K562 (cell line): ENCODE measurements at regions not wholly inside any gene's neighbourhood (a gene's known extent, or its start where the extent isn't known, plus 50 kb on each side); places are given as distances from the start of the nearest gene placed in this dataset.

Source experiments
- AFF1 ChIP-seq, 2 experiments: fragments of 450-650 bp; IDR thresholded peaks; 2 replicates each; pipeline ENCODE4 v1.6.1; 2018; ENCODE audit warnings: mild to moderate bottlenecking in 2 of 2, low read depth in 1 of 2; ENCODE audit not compliant: partially characterized antibody in 2 of 2
- CBX2 ChIP-seq: fragments of 200-600 bp; sonication (generic); IDR thresholded peaks from one replicate; pipeline ENCODE4 v1.6.1; 2012; ENCODE audit warnings: mild to moderate bottlenecking, low read length, inconsistent platforms; ENCODE audit not compliant: insufficient read depth, poor library complexity, severe bottlenecking
- CEBPG ChIP-seq, 3 experiments: fragments of 200-800 bp in 1 of 3; sonication (Bioruptor generic) in 1 of 3; sonication (generic) in 1 of 3; formaldehyde crosslinking in 1 of 3; IDR thresholded peaks in 2 of 3; conservative IDR thresholded peaks in 1 of 3; 2 replicates each; pipeline versions ENCODE4 v1.6.1 to v1.8.0; 2016 to 2022; ENCODE audit warnings: missing compliant biosample characterization in 2 of 3, missing genetic modification characterization in 2 of 3, mild to moderate bottlenecking in 1 of 3, missing genetic modification reagents in 1 of 3
- DNMT1 ChIP-seq: fragments of 450-650 bp; IDR thresholded peaks from 2 replicates; pipeline ENCODE4 v1.6.1; 2016; ENCODE audit warnings: antibody characterized with exemption, mild to moderate bottlenecking
- MTA1 ChIP-seq: fragments of 450-650 bp; IDR thresholded peaks from 2 replicates; pipeline ENCODE4 v1.6.1; 2017; ENCODE audit warnings: borderline replicate concordance
- NFYB ChIP-seq: IDR thresholded peaks from 2 replicates; pipeline ENCODE4 v1.6.1; 2011; ENCODE audit warnings: mild to moderate bottlenecking, moderate library complexity; ENCODE audit not compliant: insufficient read length; ENCODE audit errors: extremely low read depth
- POLR2A ChIP-seq: fragments of 450-650 bp; conservative IDR thresholded peaks from 2 replicates; pipeline ENCODE4 v1.6.1; 2016
- RAD51 ChIP-seq: fragments of 450-650 bp; IDR thresholded peaks from 2 replicates; pipeline ENCODE4 v1.7.1; 2016; ENCODE audit warnings: low read depth, mild to moderate bottlenecking, borderline replicate concordance
- TFE3 ChIP-seq: fragments of 450-650 bp; formaldehyde crosslinking; IDR thresholded peaks from 2 replicates; pipeline ENCODE4 v1.4.0; 2020; ENCODE audit warnings: mild to moderate bottlenecking, mixed read lengths
- ZC3H11A ChIP-seq: IDR thresholded peaks from 2 replicates; pipeline ENCODE4 v1.6.1; 2012; ENCODE audit warnings: low read depth, low read length, improper control_type of control experiment
- ZFPM2 ChIP-seq: fragments of 250-450 bp; sonication (Bioruptor Pico); IDR thresholded peaks from 2 replicates; pipeline ENCODE4 v1.5.1; 2022; ENCODE audit warnings: mild to moderate bottlenecking
- ZNF583 ChIP-seq: fragments of 250-450 bp; sonication (Bioruptor Pico); IDR thresholded peaks from 2 replicates; pipeline ENCODE4 v1.4.0; 2020
- TF ChIP-seq, protein P1 (sequence below): fragments of 450-650 bp; IDR thresholded peaks from 2 replicates; pipeline ENCODE4 v1.6.1; 2017; ENCODE audit warnings: antibody characterized with exemption, mild to moderate bottlenecking
- TF ChIP-seq, protein P2 (sequence below), 3 experiments: fragments of 200-800 bp in 1 of 3; sonication (Bioruptor generic) in 1 of 3; sonication (generic) in 1 of 3; formaldehyde crosslinking in 1 of 3; IDR thresholded peaks; 2 replicates each; pipeline versions ENCODE4 v1.6.1 to v1.8.0; 2016 to 2022; ENCODE audit warnings: mild to moderate bottlenecking in 2 of 3, missing compliant biosample characterization in 2 of 3, missing genetic modification characterization in 2 of 3, missing genetic modification reagents in 1 of 3

- TF ChIP-seq, protein P1, sequence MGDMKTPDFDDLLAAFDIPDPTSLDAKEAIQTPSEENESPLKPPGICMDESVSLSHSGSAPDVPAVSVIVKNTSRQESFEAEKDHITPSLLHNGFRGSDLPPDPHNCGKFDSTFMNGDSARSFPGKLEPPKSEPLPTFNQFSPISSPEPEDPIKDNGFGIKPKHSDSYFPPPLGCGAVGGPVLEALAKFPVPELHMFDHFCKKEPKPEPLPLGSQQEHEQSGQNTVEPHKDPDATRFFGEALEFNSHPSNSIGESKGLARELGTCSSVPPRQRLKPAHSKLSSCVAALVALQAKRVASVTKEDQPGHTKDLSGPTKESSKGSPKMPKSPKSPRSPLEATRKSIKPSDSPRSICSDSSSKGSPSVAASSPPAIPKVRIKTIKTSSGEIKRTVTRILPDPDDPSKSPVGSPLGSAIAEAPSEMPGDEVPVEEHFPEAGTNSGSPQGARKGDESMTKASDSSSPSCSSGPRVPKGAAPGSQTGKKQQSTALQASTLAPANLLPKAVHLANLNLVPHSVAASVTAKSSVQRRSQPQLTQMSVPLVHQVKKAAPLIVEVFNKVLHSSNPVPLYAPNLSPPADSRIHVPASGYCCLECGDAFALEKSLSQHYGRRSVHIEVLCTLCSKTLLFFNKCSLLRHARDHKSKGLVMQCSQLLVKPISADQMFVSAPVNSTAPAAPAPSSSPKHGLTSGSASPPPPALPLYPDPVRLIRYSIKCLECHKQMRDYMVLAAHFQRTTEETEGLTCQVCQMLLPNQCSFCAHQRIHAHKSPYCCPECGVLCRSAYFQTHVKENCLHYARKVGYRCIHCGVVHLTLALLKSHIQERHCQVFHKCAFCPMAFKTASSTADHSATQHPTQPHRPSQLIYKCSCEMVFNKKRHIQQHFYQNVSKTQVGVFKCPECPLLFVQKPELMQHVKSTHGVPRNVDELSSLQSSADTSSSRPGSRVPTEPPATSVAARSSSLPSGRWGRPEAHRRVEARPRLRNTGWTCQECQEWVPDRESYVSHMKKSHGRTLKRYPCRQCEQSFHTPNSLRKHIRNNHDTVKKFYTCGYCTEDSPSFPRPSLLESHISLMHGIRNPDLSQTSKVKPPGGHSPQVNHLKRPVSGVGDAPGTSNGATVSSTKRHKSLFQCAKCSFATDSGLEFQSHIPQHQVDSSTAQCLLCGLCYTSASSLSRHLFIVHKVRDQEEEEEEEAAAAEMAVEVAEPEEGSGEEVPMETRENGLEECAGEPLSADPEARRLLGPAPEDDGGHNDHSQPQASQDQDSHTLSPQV = no peak
- no peak for TF ChIP-seq CBX2
- no peak for TF ChIP-seq AFF1 (IDR thresholded peaks at IDR 0.05; ENCODE audit: low read depth in 1 of 2, partially characterized antibody in 2 of 2)
- TF ChIP-seq RAD51 = no peak
- TF ChIP-seq TFE3 (CRISPR knock-in tag) = no peak
- peak; percentile 58 for TF ChIP-seq CEBPG (CRISPR knock-in tag; IDR thresholded peaks at IDR 0.05)
- TF ChIP-seq CEBPG (tag; conservative IDR thresholded peaks at IDR 0.05 in 1 of 2, IDR thresholded peaks at IDR 0.05 in 1 of 2) = peak; percentile 21 to 22; a peak in 2 of 4 replicates
- no peak for TF ChIP-seq ZC3H11A
- no peak for TF ChIP-seq DNMT1
- no peak for TF ChIP-seq ZFPM2 (CRISPR knock-in tag)
- TF ChIP-seq MTA1 = no peak
- no peak for TF ChIP-seq ZNF583 (CRISPR knock-in tag)
- TF ChIP-seq, protein P2, sequence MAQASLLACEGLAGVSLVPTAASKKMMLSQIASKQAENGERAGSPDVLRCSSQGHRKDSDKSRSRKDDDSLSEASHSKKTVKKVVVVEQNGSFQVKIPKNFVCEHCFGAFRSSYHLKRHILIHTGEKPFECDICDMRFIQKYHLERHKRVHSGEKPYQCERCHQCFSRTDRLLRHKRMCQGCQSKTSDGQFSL (CRISPR knock-in tag; IDR thresholded peaks at IDR 0.05) = 0 out of 2 replicates have a peak, but pooled peaks have one; percentile 4
- TF ChIP-seq, protein P2 (tag; IDR thresholded peaks at IDR 0.05) = no peak
- no peak for TF ChIP-seq NFYB
- no peak for TF ChIP-seq POLR2A
Measured at GRCh38 chr16:85166699-85167588, 54.7 kb upstream of the CIBAR2 start (continued).
